DMS 273 treated with DMSO at 0.1 percent for 48 hours (cell line): ENCODE measurements at regions not wholly inside any gene's neighbourhood (a gene's known extent, or its start where the extent isn't known, plus 50 kb on each side); places are given as distances from the start of the nearest gene placed in this dataset.

Experiments
- DNase-seq: peaks from one replicate; lab custom pipeline; 2025; lab: John Stamatoyannopoulos, UW

GRCh38 chr13:78228211-78228610 is 309.6 kb upstream of the EDNRB start:
- no peak for DNase-seq

DNA sequence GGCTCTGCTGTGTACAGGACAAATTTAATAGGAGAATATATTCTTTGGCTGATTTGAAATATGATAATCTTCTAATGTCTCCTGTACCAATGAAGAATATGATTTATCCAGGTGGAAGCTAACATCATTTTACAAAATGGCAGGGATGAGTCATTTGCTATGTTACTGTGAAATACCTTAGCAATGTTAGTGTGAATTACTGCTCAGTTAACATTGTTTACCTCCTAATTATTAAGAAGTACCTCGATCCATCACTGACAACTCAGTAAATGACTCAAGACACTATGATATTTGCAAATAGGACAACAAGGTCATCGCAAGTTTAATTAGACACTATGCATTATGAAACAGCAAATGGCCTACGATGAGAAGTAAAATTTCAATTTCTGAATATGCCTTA is 309.1 kb upstream of the EDNRB start:
- no peak for DNase-seq

DNA sequence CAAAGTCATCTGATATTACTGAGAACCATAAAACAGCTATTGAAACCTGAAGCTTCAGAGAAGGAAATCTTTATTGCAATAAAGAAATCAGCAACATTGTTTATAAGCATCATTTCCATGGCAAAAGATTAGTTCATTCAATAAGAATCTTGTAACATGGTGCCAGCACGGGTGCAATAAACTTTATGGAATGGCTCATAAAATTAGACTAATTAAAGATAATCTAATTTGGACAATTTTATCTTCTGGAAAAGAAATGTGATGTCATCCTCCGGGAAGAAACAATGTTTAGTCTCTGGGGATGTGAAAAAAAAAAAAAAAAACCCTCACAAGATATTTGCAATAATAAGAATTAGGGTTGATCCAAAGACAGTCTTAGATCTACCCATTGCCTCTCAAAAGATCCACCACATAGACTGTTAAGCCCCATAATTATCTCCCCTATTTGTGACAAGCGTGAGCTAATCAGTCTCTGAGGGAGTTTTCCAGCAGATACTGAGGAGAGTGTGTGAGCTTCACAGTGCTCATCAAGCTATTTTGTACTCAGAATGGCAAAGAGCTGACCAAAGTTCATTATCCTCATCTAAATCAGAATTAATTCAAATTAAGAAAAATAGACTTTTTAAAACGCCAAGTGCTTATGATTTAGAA is 297.0 kb upstream of the EDNRB start:
- DNase-seq, result no peak

- no peak for DNase-seq
Measured at GRCh38 chr13:78201411-78201810, 282.8 kb upstream of the EDNRB start.

DNA sequence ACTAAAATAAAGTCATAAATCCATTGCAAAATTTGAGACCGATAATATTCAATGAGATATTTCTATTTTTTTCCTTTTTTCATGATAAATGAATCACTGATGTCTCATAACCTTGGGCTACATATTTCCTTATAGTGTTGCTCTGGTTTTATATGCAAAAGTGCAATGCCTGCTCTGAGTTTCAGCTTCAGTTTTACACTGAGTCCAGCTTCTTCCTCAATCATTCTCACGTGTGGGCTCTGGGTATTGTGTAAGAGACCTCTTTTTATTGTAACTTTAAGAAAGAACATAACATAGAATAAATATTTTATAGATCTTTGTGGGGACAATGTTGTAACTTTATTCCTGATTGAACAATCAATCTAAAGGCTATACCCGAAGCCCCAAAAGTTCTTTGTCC is 280.2 kb upstream of the EDNRB start:
- peak; percentile 36 for DNase-seq

DNA sequence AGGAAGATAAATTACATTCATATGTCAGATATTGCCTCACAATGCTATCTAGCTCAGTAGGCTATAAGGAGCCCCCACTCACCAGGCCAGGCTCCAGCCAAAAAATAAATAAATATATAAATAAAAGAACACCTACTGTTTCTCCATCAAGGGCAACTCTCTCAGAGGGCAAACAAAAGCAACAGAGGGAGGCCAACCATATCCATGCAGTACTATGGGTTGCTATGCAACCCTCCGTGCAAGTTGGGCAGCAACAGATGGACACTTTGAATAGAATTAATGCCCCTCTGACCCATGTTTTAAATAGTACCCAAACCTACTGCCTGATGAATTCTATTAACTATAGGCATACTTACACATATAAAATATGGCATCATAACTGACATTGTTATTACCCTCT is 279.8 kb upstream of the EDNRB start:
- DNase-seq, result peak; percentile 54

- no peak for DNase-seq
Measured at GRCh38 chr13:78197231-78197630, 278.6 kb upstream of the EDNRB start.

DNA sequence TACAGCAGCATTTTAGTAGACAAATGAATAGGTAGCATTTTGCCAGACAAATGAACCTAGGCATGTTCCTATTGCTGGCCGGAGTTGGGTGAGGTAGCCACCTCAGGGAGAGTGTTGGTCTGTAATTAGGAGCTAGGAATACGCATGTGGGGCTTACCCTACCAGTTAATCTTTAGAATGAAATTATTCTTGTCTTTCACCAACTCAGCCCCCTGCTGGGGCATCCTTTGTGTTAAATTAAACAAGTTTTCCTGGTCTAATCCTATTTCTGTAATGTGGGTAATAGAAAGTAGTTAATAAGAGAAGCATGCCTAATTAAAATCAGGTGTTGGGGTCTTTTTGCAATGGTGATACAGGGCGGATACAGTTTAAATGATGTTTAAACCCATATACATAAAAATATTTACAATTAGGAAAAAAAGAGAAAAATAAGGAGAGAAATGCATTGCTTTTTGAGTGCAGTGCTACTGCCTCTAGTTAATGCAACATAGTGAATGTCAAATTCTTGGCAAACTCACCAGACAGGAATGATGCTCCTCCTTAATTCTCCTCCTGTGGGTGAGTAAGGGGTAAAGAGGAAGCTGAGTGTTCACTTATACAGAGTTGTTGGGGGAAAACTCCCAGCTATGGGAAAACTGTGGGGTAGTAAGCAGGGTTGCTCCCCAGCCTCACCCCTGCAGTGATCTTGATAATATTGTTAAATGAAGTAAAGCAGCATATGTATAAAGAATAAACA is 276.4 kb upstream of the EDNRB start:
- DNase-seq, result no peak

- no peak for DNase-seq
Measured at GRCh38 chr13:78193846-78194245, 275.2 kb upstream of the EDNRB start.

DNA sequence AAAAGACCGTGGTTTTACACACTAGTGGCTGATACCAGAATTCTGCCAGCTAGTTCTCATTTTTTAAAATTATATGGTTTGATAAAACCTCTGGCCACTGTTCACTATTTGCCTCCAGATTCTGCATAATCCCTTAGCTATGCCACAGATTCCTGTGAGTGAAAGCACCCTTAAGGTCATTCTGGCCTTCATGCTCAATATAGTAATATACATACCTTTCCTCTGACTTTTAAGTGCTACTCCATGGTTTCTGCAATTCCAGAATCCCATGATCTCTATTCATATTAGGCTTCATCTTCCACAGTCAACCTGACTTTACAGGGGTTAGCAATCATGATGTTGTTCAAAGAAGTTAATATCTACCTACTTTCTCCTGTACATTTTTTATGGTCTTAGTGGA is 274.1 kb upstream of the EDNRB start:
- DNase-seq, result no peak

DNA sequence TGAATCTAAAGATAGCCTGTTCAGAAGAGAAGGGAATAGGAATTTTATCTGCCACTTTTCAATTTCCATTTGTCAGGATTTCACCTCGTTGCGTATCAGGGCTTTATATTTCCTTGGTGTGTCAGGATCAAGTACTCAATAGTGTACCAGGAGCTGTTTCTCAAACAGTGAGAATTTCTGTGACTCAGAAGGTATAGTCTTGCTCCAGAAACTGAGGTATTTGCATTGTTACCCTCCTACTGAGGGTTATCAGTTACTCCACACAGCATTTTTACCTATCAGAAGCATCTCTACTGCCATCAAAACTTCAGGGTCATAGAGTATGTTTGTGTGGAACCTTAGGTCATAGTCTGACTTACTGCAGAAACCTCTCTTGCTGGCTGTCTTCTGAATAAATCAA is 271.7 kb upstream of the EDNRB start:
- DNase-seq, result no peak

DNA sequence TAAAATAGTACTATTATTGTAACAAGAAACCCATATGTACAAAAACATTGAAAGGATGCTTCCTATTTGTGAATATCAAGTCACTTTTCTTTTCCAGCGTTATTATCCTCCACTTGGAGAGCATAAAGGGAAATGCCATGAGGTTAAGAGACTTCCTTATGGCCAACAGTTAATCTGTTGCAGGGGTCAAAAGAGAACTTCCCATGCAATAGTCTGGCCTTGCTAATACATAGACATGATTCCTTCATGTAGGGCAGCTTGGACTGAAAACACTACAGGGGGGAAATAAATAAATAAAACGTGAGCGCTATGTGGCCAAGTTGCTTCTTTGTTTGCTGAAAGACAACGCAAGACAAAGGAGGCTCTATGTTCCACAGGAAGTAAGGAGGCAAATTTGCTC is 269.1 kb upstream of the EDNRB start:
- no peak for DNase-seq

DNA sequence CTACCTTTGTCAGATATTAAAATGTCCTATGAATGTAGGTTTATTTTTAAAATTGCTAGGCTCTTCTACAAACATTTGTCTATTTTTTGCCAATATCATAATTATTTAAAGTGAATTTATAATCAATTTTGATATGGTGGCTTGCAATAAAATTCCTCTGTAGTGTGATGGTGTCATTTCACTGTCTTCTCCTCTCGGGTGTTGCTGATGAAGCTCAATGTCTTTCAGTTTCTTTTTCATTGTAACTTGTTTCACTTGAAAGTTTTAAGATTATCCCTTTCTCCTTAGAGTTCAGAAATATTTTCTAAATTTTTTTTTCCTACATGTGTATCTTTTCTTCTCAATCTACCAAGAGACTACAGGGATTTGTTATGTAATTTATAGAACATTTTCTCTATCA is 267.1 kb upstream of the EDNRB start:
- DNase-seq, result no peak

- DNase-seq, result no peak
Measured at GRCh38 chr13:78183732-78184131, 265.1 kb upstream of the EDNRB start.

- DNase-seq, result no peak
Measured at GRCh38 chr13:78182813-78183212, 264.2 kb upstream of the EDNRB start.

GRCh38 chr13:78177306-78177705 is 258.7 kb upstream of the EDNRB start:
- no peak for DNase-seq

- DNase-seq, result no peak
Measured at GRCh38 chr13:78176880-78177279, 258.2 kb upstream of the EDNRB start.

DNA sequence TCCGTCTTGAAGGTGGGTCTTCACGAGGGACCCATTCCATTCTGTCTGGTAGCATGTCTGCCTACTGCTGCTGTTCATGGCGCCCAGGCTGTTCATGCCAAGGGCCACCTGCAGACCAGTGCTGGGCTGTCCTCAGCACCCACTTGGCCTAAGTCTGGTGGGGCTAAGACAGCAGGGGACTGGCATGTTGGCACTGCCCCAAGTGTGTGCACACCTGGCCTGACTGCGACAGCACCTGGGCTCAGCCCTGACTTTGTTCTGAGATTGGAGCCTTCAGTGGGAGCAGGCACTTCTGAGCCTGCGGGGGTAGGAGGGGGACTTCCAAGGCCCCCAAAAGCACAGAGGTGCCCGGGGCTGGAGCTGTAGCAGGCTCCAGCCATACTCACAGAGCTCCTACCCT is 250.8 kb upstream of the EDNRB start:
- no peak for DNase-seq

GRCh38 chr13:78168981-78169380 is 250.3 kb upstream of the EDNRB start:
- DNase-seq, result no peak

GRCh38 chr13:78161266-78161665 is 242.6 kb upstream of the EDNRB start:
- DNase-seq, result no peak

GRCh38 chr13:78160793-78161192 is 242.2 kb upstream of the EDNRB start:
- no peak for DNase-seq

GRCh38 chr13:78152415-78152814 is 233.8 kb upstream of the EDNRB start:
- no peak for DNase-seq

DNA sequence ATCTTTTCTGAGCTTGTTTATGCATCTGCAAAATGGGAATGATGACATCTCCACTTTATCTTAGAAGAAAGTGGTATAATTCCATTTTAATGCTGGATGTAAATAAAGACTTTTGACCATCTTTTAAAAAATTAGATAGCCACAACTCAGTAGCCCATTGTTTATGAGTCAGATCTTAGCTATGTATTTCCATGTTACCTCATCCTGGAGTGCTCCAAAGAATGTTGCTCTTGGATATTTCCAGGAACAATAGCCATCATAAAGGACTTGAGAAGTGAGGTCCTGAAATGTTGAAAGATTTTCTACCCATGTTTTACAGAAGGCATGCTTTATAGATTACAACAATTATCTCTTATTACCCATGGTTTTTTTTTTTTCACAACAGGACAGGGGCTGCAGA is 229.3 kb upstream of the EDNRB start:
- DNase-seq, result no peak

DNA sequence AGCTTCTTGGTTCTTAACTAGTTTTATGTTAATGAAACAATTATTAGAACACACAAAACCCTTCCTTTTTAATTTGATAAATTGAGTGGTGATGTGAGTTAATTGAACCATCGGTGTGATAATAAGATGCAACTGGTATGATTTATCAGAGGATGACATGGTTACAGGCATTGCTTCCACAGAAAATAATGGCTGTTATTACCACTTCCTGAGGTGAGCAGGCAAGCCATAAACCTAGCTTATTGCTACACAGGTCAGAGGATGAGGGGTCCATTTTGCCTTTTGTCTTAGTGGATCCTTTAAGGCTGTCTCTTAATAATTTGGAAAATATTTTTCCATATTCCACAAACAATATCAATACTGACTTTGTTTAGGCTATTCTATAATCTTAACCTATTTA is 226.6 kb upstream of the EDNRB start:
- no peak for DNase-seq
